SKM-1 treated with dmso at 0.1 percent for 144 hours (cell line): ENCODE measurements at regions not wholly inside any gene's neighbourhood (a gene's known extent, or its start where the extent isn't known, plus 50 kb on each side); places are given as distances from the start of the nearest gene placed in this dataset.

Experiments
- DNase-seq: peaks from one replicate; lab custom pipeline; 2025; ENCODE audit not compliant: unreplicated experiment; lab: John Stamatoyannopoulos, UW

DNA sequence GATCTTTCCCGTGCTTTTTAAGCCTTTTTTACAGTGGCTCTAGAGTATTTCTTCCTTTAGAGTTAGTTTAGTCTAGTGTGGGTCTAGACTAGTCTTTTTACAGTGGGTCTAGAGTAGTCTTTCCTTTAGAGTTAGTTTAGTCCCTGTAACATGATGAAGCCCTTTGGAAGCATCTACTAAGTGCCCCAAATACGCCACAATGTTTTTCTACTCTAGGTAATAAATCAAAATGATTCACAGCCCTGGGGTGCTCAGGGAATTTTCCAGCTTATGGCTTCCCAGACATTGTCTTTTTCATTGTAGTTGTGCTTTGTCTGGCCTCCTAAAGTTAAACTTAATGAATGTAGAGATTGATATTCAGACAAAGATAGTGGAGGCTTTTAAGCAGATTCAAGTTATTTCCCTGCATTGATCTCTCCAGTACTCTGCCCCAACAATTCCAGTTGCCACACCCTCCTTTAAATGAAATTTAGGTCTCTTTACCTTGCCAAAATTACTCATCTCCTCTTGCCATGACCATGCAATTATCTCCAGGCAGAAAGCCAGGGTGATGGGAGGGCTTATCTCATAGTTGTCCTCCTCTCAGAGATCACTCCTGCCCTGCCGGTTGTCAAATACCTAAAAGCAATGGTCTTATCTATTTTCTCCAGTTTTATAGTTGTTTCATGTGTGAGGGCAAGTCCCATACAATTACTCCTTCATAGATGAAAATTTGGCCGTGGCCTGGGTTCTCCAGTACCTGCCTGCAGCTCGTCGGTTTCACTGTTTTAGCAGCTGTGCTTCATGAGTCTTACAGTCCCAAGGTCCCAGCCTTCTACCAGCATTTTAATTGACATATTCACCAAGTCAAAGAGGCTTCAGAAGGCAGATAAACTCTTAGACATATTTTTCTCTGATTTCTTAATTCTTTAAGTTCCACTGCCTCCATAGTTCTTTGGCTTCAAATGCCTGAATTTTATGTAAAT is 794.0 kb upstream of the COX7C start:
- DNase-seq: no peak

DNA sequence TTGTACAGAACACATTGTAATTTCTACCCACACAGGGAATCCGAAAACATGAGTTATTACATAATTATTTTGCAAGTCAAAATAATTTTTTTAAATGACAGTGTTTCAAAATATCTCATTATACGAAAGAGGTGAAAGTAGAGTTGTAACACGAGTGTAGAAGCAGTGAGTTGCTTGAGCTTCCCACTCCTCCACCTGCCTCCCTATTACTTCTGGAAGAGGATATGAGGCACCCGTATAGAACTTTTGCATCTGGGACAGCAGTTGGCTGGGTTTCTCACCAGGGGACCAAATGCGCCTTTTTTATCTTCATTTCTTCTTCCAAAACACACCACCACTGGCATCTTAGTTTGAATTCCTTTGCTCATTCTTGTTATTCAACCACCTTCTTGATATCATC is 779.0 kb upstream of the COX7C start:
- DNase-seq: no peak

DNA sequence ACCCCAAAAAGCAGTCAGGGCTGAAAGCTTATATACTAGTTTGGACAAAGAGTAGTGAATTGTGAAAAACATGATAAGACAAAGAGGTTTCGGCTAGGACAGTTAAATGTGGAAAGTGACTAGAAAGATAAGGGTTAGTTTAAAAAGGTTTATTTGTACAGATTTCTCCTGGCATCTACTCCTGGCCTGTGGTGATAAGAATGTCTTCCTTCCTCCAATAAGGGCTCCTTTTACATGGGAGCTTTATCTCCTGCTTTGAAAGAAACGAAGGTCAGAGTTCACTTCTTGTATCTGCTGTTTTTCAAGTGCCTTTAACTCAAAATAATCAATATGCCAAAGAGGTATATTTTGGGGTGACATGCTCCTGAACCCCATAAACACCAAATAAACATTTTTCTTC is 776.1 kb upstream of the COX7C start:
- DNase-seq: no peak

DNA sequence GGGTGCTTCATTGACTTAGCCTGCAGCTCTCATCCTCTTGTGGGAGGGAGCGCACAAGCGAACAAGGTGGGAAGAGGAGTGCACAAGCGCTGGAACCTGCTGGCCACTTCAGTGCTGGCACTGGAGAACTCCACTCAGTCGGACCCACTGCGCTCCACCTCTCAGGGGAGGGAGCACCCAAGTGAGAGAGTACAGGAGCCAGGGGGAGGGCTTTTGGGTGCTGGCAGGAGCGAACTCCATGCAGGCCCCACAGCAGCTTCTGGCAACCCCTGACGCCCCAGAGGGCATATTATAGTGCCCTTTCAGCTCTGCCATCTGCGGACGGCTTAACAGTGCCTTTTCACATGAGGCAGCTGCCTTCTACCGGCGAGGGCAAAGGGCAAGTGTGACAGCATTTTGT is 774.2 kb upstream of the COX7C start:
- DNase-seq: no peak

DNA sequence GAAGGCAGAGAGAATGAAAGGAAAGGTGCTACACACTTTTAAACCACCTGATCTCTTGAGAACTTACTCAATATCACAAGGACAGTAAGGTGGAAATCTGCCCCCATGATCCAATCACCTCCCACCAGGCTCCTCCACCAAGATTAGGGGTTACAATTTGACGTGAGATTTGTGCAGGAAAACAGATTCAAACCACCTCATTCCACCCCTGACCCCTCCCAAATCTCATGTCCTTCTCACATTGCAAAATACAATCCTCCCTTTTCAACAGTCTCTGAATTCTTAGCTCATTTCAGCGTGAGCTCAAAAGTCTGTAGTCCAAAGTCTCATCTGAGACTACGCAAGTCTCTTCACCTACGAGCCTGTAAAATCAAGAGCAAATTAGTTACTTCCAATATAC is 768.3 kb upstream of the COX7C start:
- DNase-seq: no peak

DNA sequence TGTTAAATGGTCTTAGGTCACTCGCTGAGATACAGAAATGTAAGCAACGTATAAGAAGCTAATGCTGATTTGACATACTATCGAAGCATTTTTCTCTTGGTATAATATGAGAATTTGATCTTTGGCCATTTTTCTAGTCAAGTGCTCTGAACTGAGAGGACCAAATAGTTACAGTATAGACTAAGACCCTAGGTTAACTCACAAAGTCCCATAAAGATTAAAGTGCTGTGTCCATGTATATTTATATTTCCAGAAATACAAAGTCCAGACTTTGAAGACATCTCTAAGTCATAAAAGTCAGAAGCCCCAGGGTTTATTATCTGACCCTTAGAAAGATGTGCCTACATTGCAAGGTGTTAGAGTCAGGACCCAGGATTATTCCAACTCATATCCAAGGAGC is 752.4 kb upstream of the COX7C start:
- no peak for DNase-seq

DNA sequence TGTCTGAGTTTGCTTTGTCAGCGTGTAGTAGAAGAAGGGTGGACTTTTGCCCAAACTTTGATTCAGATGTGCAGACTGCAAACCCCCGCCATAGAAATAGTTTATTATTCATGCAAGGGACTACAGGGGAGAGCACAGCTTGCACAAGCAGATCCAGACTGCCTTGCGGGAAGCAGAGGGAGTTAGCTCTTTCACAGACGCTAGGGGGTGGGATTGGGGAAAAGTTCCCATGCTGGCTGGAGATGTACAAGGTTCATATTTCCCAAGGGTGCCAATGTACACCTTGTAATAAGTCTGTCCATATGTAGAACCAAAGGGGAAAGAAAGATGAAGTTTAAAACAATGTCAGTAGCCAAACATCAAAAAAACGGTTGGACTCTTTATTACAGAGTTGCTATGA is 749.7 kb upstream of the COX7C start:
- no peak for DNase-seq

DNA sequence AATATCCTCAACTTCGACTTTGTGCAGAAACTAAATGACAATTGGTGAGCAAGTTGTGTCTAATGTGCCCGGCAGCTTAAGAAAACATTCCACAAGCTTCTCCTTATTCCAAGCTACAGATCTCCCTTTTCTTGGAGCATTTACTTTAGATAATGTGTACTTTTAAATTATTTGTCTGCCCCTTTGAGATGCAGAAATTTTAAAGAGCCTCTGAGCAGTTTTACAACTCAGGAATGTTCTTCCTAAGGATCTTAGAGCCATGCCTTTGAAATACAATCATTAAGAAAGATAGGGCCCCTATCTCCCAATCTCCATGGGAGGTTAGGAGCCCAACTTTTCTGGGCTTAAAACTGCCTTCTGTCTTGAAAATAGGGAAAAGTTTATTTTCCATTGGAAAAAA is 723.7 kb upstream of the COX7C start:
- no peak for DNase-seq

DNA sequence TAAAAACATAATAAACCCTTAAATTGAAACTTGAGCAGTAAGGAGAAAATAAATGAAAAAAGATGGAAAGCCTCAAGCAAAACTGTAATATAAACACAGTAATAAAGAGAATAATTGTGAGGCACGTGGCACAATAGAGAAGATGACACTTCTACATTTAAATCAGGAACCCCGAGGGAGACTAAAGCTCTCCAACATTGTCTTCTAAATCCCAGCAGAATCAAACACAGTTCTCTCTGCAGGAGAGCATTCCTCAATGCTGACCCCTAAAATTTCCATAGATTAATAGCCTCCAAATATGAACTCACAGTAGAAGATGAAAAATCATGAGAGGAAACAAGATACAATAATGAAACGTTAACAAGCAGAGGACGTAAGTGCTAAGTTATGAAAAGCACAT is 721.2 kb upstream of the COX7C start:
- no peak for DNase-seq

DNA sequence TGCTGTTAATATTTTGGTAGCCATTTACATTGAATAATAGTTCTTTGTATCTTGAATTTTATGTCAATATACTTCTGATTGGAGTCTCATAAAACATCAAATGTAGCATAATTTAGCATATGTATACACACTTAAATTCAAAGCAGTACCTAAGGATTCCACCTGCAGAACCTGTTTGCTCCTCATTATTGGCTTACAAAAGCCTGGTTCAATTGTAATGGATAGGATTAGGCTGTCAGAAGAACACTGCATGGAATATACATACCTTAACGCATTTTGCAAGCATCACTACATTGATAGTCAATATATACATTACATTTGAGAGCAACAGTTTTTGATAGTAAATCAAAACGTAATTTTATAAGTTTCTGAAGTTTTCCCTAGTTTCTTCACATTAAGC is 711.3 kb upstream of the COX7C start:
- no peak for DNase-seq

DNA sequence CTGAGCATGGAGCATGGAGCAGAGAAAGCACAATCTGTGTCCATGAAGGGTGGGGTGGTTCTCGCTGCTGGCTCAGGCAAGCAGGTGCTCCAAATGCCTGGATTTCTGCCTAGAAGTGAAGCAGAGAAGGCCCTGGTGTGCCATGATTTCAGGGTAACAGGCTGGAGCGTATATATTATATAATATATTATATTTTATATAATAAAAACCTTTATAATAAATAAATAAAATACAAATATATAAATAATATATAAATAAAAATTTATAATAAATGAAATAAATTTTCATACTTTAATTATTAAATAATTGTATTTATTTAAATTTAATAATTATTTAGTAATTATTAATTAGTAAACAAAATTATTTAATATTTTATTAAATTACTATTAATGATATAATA is 707.4 kb upstream of the COX7C start:
- no peak for DNase-seq

DNA sequence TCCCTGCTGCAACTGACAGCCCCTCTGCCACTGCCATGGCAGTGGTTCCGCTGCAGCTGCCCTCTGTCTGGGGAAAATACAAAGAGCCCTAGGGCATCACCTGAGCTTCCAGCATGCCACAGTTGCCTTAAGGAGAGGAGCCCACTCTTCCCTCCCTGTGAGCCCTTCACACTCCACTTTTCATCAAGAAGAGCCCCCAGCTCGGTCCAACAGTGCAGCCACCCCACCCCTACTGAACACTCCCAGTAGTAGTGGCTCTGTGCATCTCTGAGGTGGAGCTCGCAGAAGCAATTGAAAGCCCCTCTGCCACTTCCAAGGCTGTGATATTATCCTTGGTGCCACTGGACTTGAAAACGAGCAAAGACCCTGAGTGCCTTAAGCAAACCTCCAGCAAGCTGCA is 696.8 kb upstream of the COX7C start:
- DNase-seq: no peak

DNA sequence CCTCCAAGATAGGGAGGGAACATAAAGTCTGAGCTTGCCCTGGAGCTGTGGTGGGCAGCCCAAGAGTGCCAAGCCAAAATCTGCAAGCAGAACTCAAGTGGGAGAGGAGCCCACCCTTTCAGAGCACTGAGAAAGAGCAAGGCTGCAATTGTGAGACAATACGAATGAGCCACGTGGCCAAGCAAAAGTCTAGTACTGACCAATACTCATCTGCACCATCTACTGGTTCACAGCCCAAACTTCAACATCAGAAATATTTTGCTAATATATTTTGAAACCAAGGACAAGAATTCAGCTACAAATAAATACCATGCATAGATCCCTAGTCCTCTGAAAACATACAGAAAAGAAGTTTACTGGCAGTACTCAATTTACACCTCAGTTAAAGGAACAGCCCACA is 696.2 kb upstream of the COX7C start:
- DNase-seq: no peak

DNA sequence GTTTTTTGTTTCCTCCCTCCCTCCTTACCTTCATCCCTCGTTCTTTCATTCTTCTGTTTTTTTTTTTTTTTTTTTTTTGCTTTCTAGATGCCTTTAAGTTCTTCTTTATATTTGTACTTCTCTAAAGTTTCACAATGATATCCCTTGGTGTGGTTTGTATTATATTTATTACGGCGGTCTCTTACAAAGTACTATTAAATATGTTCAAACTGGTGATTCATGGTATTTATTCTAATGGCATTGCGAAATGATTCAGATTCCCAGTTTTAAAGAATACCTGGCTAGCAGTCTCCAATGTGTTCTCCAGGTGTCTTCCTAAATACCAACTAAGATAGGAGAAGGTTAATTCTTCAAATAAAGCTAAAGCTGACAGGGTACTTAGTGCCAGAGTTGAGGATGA is 690.1 kb upstream of the COX7C start:
- DNase-seq: no peak

DNA sequence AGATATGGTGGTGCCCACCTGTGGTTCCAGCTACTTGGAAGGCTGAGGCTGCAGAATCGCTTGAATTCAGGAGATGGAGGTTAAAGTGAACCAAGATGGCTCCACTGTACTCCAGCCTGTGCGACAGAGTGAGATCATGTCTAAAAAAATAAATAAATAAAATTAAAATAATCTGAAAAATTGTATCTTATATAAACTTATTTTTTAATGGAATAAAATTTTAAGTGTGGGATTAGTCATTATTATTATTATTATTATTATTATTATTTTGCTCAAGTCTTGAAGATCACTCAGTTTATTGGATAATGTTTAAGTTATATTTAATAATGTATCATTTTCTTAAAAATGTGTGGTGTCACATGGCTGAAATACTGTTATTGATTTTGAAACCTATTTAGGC is 688.0 kb upstream of the COX7C start:
- DNase-seq: no peak

DNA sequence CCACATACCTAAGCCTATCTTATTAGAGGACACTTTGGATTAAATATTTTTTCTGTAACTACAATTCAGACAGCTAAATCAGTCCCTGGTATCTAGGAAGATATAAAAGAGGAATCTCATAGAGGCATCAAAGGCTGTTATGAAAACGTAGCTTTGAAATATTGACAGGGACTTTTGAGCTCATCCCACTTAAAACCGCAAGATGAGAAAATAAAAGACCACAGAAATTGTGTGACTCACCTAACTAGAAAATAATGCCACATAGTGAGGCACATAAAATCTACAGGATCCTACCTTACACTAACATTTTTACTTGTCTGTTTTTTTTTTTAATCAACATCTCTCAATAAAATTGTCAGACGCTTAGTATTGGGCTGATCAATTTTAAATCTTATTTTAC is 686.5 kb upstream of the COX7C start:
- DNase-seq: no peak

DNA sequence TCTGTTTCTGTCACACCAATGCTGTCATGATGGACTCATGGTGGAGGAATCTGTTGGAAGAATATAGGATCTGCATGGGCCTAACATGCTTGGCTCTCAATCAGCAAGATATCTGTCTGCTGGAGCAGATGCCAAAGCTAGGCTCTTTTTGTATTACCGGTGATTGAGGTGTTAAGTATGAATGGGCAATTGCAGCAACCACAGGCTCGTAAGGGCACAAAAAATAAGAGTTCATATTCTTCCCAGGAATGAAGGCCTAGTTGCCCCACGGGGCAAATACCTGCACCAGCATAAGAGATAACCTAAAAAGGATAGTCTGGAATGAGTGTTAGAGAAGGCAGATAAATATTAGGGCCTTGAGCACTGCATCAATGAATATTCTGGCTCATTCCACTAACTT is 679.5 kb upstream of the COX7C start:
- DNase-seq: no peak

DNA sequence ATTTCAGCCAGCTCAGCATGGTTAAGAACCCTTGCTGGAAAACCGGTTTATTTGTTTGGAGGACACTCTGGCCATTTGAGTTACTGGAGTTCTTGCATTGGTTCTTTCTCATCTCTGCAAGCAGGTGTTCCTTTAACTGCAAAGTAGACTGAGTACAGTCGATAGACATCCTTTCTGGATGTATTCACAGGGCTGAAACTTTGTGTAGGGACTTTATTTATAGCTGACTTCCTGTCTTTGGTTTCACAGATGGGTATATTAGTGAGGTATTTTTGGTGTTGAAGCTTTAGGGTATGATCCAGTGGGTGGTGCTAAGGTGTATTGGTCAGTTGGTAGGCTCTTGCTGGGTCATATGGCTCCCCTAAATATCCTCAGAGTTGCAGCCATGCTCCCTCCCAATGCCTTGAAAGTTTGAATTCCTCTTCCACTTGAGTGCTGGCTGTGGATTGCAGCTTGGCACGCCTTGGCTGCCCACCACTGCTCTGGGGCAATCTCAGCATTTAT is 666.0 kb upstream of the COX7C start:
- no peak for DNase-seq

DNA sequence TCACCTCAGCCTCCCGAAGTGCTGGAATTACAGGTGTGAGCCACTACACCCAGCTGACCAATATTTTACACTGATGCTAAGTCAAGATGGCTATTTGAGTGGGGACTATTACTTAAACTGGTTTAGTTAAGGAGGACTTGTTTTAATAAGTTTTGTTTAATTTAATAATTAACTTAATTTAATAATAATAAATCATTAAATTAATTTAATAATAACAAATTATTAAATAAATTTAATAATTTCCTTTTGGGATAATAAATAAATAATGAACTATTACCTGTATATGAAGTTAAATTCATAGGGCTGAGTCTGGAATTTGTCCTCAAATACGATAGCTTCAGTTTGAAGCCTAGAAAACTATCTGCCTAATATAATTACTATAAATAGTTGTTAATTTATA is 665.1 kb upstream of the COX7C start:
- DNase-seq: no peak

DNA sequence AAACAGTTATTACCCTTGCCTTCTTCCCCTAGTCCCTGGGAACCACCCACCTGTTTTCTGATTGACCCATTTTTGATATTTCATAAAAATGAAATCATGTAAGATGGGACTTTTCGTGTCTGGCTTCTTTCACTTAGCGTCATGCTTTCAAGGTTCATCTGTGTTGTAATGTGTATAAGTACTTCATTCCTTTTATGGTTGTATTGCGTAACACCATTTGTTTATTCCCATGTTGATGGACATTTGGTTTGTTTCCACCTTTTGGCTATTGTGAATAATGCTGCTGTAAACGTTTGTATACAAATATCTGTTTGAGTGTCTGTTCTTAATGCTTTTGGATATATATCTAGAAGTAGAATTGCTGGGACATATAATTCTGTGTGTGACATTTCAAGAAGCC is 650.1 kb upstream of the COX7C start:
- no peak for DNase-seq

DNA sequence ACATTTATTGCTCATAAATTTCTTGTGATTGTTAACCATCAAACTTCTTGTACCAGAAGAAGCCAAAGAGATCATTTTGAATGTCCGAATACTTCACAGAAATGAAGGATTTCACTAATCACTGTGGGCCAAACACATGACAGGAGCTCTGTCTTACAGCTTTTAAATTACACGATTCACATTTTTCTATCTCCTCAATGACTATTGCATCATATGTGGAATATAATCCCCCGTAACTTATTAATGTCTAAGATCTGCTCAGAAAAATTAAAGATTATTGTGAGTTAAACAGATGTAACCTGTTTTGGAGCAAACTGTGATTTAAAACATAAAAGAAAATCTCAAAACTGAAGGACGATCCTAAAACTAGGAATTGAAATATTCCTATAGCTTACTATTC is 645.2 kb upstream of the COX7C start:
- no peak for DNase-seq

DNA sequence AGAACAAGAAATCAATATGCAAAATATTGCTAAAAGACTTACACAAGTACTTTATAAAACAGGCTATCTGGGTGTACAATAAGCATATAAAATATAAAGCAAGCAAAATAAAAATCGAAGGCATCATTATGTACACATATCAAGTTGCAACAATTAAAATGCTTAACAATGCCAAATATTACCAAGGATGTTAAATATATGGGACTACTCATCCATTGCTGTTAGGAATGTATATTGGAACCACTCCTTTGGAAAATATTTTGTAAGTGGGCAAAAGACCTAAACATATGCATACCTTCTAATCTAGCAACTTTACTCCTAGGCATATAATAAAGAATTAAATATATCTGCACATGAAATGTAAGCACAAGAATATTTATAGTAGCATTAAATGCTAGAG is 632.6 kb upstream of the COX7C start:
- no peak for DNase-seq

DNA sequence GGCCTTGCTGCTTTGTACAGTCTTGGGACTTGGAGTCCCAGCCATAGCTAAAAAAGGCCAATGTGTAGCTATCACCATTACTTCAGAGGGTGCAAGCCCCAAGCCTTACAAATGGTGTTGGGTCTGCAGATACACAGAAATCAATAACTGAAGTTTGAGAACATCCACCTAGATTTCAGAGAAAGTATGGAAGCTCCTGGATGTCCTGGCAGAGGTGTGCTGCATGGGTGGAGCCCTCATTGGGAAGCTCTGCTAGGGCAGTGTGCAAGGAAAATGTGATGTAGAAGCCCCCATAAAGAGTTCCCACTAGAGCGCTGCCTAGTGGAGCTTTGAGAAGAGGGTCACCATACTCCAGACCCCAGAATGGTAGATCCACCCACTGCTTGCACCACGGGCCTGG is 626.7 kb upstream of the COX7C start:
- DNase-seq: no peak
